Amniotic epithelial cell (primary cell): ENCODE measurements at regions not wholly inside any gene's neighbourhood (a gene's known extent, or its start where the extent isn't known, plus 50 kb on each side); places are given as distances from the start of the nearest gene placed in this dataset.

Experiments used
- DNase-seq: peaks from one replicate; pipeline ENCODE4 v3.0.0-alpha.2; 2010; ENCODE audit warnings: low read depth

- DNase-seq: no peak
These were observed 187.1 kb upstream of the OSR1 start for GRCh38 chr2:19545507-19545906.

- DNase-seq: peak; percentile 34
These were observed 185.4 kb upstream of the OSR1 start for GRCh38 chr2:19543663-19544383.

GRCh38 chr2:19542796-19543662, 184.6 kb upstream of the OSR1 start:
- peak; percentile 19 for DNase-seq

GRCh38 chr2:19541884-19542283, 183.5 kb upstream of the OSR1 start:
- DNase-seq: no peak

- DNase-seq: peak; percentile 92
These were observed 182.5 kb upstream of the OSR1 start for GRCh38 chr2:19540739-19541525.

GRCh38 chr2:19538411-19538963, 180.1 kb upstream of the OSR1 start:
- DNase-seq: peak; percentile 98

GRCh38 chr2:19536136-19536535, 177.7 kb upstream of the OSR1 start:
- DNase-seq: peak; percentile 70

- DNase-seq: peak; percentile 46
These were observed 174.2 kb upstream of the OSR1 start for GRCh38 chr2:19532547-19533196.

GRCh38 chr2:19529677-19530076, 171.3 kb upstream of the OSR1 start:
- no peak for DNase-seq

- DNase-seq: no peak
These were observed 169.3 kb upstream of the OSR1 start for GRCh38 chr2:19527771-19528170.

- no peak for DNase-seq
These were observed 166.9 kb upstream of the OSR1 start for GRCh38 chr2:19525313-19525712.

- no peak for DNase-seq
These were observed 160.6 kb upstream of the OSR1 start for GRCh38 chr2:19519045-19519444.

GRCh38 chr2:19507137-19507536, 148.7 kb upstream of the OSR1 start:
- no peak for DNase-seq

GRCh38 chr2:19505199-19506136, 147.0 kb upstream of the OSR1 start:
- no peak for DNase-seq

- peak; percentile 67 for DNase-seq
These were observed 146.2 kb upstream of the OSR1 start for GRCh38 chr2:19504400-19505198.

GRCh38 chr2:19503915-19504314, 145.5 kb upstream of the OSR1 start:
- no peak for DNase-seq

- DNase-seq: no peak
These were observed 145.0 kb upstream of the OSR1 start for GRCh38 chr2:19503406-19503805.

- DNase-seq: no peak
These were observed 141.7 kb upstream of the OSR1 start for GRCh38 chr2:19500126-19500525.

- no peak for DNase-seq
These were observed 138.2 kb upstream of the OSR1 start for GRCh38 chr2:19496646-19497045.

GRCh38 chr2:19494241-19494640, 135.8 kb upstream of the OSR1 start:
- no peak for DNase-seq
